Left lung (tissue), 4 donors: ENCODE measurements at regions not wholly inside any gene's neighbourhood (a gene's known extent, or its start where the extent isn't known, plus 50 kb on each side); places are given as distances from the start of the nearest gene placed in this dataset.

ENCODE experiments used
- ATAC-seq: fragments of 200-7000 bp; cut with Tn5 transposase; one replicate; pipeline ENCODE4 v1.9.1; 2020; ENCODE audit warnings: moderate library complexity
- DNase-seq, 4 donors: peaks; one replicate each; pipeline ENCODE4 v3.0.0-alpha.2; 2013 to 2020
- H3K27ac ChIP-seq, 2 donors: fragments of 200-600 bp; sonication (generic) in 1 of 2; one replicate each; pipeline versions ENCODE4 v1.5.0 to v1.8.0; 2020 to 2021
- H3K27me3 ChIP-seq, 2 donors: fragments of 200-600 bp; sonication (generic) in 1 of 2; one replicate each; pipeline versions ENCODE4 v1.5.0 to v1.8.0; 2020 to 2021
- H3K36me3 ChIP-seq, 2 donors: fragments of 200-600 bp; sonication (generic) in 1 of 2; one replicate each; pipeline versions ENCODE4 v1.5.0 to v1.8.0; 2020 to 2021
- H3K4me1 ChIP-seq, 2 donors: fragments of 200-600 bp; one replicate each; pipeline ENCODE4 v1.8.0; 2021
- H3K4me3 ChIP-seq, 2 donors: fragments of 200-600 bp; sonication (generic) in 1 of 2; one replicate each; pipeline versions ENCODE4 v1.5.0 to v1.8.0; 2020 to 2021; ENCODE audit warnings: mild to moderate bottlenecking in 1 of 2
- H3K9me3 ChIP-seq, 2 donors: fragments of 200-600 bp; sonication (generic) in 1 of 2; one replicate each; pipeline versions ENCODE4 v1.5.0 to v1.8.0; 2020 to 2021
- CTCF ChIP-seq, 2 donors: fragments of 200-600 bp; sonication (generic) in 1 of 2; IDR thresholded peaks; one replicate each; pipeline versions ENCODE4 v1.5.0 to v1.8.0; 2021; ENCODE audit warnings: antibody characterized with exemption in 2 of 2
- intact Hi-C, 2 donors: fragments of 100-400 bp; cut with DNase I; formaldehyde crosslinking; loops; one replicate each; pipeline versions ENCODE4 v1.11.2 to v1.14.2; 2022
- donor health status: DM: no; HTN: yes; CAD: no.
- donor health status: DM: no; HTN: no; CAD: no.

GRCh38 chr12:126762150-126762549, 1504.8 kb upstream of the TMEM132C start:
- intact Hi-C loops: no loop called here
- no peak overlapping the region for H3K27ac ChIP-seq
- H3K9me3 ChIP-seq: peaks cover 0 to 46% of the 10 kb centered on the region in 2 donors
- no peak overlapping the region for H3K4me3 ChIP-seq
- TF ChIP-seq CTCF (IDR thresholded peaks at IDR 0.05): no peak
- ATAC-seq (no peak), DNase-seq (no peak)
- no peaks in the 10 kb centered on the region for H3K36me3 ChIP-seq
- no peaks in the 10 kb centered on the region for H3K27me3 ChIP-seq
- no peaks in the 10 kb centered on the region for H3K4me1 ChIP-seq

- ATAC-seq (no peak), DNase-seq (no peak)
- no peaks in the 10 kb centered on the region for H3K27me3 ChIP-seq
- no peak overlapping the region for H3K27ac ChIP-seq
- H3K4me3 ChIP-seq: no peak overlapping the region
- no peak for TF ChIP-seq CTCF (IDR thresholded peaks at IDR 0.05)
- peaks cover 0 to 50% of the 10 kb centered on the region in 2 donors for H3K9me3 ChIP-seq
- no peaks in the 10 kb centered on the region for H3K4me1 ChIP-seq
- intact Hi-C loops: no loop called here
- H3K36me3 ChIP-seq: no peaks in the 10 kb centered on the region
Observed at GRCh38 chr12:126763359-126763758, 1503.6 kb upstream of the TMEM132C start.

- no peaks in the 10 kb centered on the region for H3K27me3 ChIP-seq
- intact Hi-C loops: no loop called here
- TF ChIP-seq CTCF (IDR thresholded peaks at IDR 0.05): no peak
- no peak overlapping the region for H3K27ac ChIP-seq
- H3K4me1 ChIP-seq: no peaks in the 10 kb centered on the region
- no peak for ATAC-seq
- DNase-seq: peak in 1 of 4 donors; percentile 54
- H3K9me3 ChIP-seq: peaks cover 0 to 45% of the 10 kb centered on the region in 2 donors
- H3K36me3 ChIP-seq: no peaks in the 10 kb centered on the region
- no peak overlapping the region for H3K4me3 ChIP-seq
Observed at GRCh38 chr12:126767334-126767733, 1499.6 kb upstream of the TMEM132C start.

GRCh38 chr12:126768517-126768916, 1498.5 kb upstream of the TMEM132C start:
- intact Hi-C loops: no loop called here
- no peak overlapping the region for H3K27ac ChIP-seq
- TF ChIP-seq CTCF (IDR thresholded peaks at IDR 0.05): no peak
- no peaks in the 10 kb centered on the region for H3K4me1 ChIP-seq
- no peaks in the 10 kb centered on the region for H3K36me3 ChIP-seq
- ATAC-seq (no peak), DNase-seq (no peak)
- H3K4me3 ChIP-seq: no peak overlapping the region
- no peaks in the 10 kb centered on the region for H3K27me3 ChIP-seq
- H3K9me3 ChIP-seq: peaks cover 0 to 33% of the 10 kb centered on the region in 2 donors

- intact Hi-C loops: no loop called here
- no peak for DNase-seq
- no peak for TF ChIP-seq CTCF (IDR thresholded peaks at IDR 0.05)
- H3K27ac ChIP-seq: no peak overlapping the region
- H3K36me3 ChIP-seq: no peaks in the 10 kb centered on the region
- ATAC-seq: no peak
- H3K9me3 ChIP-seq: peaks cover 0 to 17% of the 10 kb centered on the region in 2 donors
- H3K27me3 ChIP-seq: no peaks in the 10 kb centered on the region
- no peaks in the 10 kb centered on the region for H3K4me1 ChIP-seq
- no peak overlapping the region for H3K4me3 ChIP-seq
Observed at GRCh38 chr12:126770188-126770587, 1496.8 kb upstream of the TMEM132C start.
